Effector memory CD8-positive, alpha-beta T cell (primary cell): ENCODE measurements at regions not wholly inside any gene's neighbourhood (a gene's known extent, or its start where the extent isn't known, plus 50 kb on each side); places are given as distances from the start of the nearest gene placed in this dataset.
A peak's percentile ranks its signal among the peaks of the same experiment; 100 is the strongest.

Source experiments
- ATAC-seq: fragments of 150-1000 bp; cut with Tn5 transposase; replicated peaks from 2 replicates; pipeline ENCODE4 v1.10.0; 2021; ENCODE audit warnings: mild to moderate bottlenecking, moderate library complexity
- DNase-seq, 3 experiments: peaks; one replicate each; pipeline ENCODE4 v3.0.0; 2021
- H3K27ac Mint-ChIP-seq, 2 donors: one replicate each; pipeline ENCODE4 v1.8.0; 2022; ENCODE audit warnings: mild to moderate bottlenecking in 2 of 2, mixed read lengths in 2 of 2, moderate library complexity in 2 of 2
- H3K27me3 Mint-ChIP-seq, 2 donors: one replicate each; pipeline ENCODE4 v1.8.0; 2022; ENCODE audit warnings: mixed read lengths in 2 of 2
- H3K36me3 Mint-ChIP-seq: one replicate; pipeline ENCODE4 v1.8.0; 2022; ENCODE audit warnings: mild to moderate bottlenecking, moderate library complexity, mixed read lengths; ENCODE audit not compliant: insufficient read depth
- H3K4me1 Mint-ChIP-seq, 2 donors: one replicate each; pipeline ENCODE4 v1.8.0; 2022; ENCODE audit warnings: low read depth in 2 of 2, mixed read lengths in 2 of 2
- H3K4me3 Mint-ChIP-seq, 2 donors: one replicate each; pipeline ENCODE4 v1.8.0; 2022; ENCODE audit warnings: mild to moderate bottlenecking in 2 of 2, mixed read lengths in 2 of 2, moderate library complexity in 2 of 2
- H3K9me3 Mint-ChIP-seq, 2 donors: one replicate each; pipeline ENCODE4 v1.8.0; 2022; ENCODE audit warnings: mixed read lengths in 2 of 2

- no peak for DNase-seq
- Mint-ChIP-seq H3K27me3 (peaks cover 25 to 35% of the 10 kb centered on the region in 2 donors), H3K27ac (no peak overlapping the region), H3K4me3 (no peak overlapping the region), H3K4me1 (no peaks in the 10 kb centered on the region), H3K36me3 (no peaks in the 10 kb centered on the region), H3K9me3 (no peaks in the 10 kb centered on the region)
- ATAC-seq = no peak
Observed at GRCh38 chr1:230519246-230519645, 93.1 kb upstream of the PGBD5 start.

- no peak for ATAC-seq
Observed at GRCh38 chr1:230518511-230518910, 92.4 kb upstream of the PGBD5 start.

DNA sequence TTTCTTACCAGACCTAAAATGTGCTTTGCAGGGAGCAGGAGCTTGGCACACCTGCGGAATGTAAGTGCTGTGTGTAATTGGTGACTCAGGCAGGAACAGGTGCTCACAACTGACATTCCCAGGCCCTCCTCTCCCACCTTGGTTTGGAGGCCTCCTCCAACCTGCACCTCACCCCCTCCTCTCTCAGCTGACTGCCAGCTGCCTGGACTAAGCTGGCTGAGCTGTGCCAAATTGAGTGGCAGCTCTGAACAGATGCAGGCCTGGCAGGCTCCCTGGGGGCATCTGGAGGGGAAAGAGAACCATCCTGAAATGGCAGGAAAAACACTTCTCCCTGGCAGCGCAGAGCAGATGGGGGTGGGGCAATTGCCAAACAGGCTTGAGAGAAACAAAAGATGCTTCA is 91.7 kb upstream of the PGBD5 start:
- H3K4me3 Mint-ChIP-seq = no peak overlapping the region
- H3K4me1 Mint-ChIP-seq = no peaks in the 10 kb centered on the region
- H3K9me3 Mint-ChIP-seq = no peaks in the 10 kb centered on the region
- DNase-seq = no peak
- ATAC-seq = no peak
- no peak overlapping the region for H3K27ac Mint-ChIP-seq
- H3K36me3 Mint-ChIP-seq = no peaks in the 10 kb centered on the region
- peaks cover 25 to 38% of the 10 kb centered on the region in 2 donors for H3K27me3 Mint-ChIP-seq

More at GRCh38 chr1:230518511-230518910, 92.4 kb upstream of the PGBD5 start:
- Mint-ChIP-seq H3K27ac (no peak overlapping the region), H3K36me3 (no peaks in the 10 kb centered on the region), H3K9me3 (no peaks in the 10 kb centered on the region), H3K4me1 (no peaks in the 10 kb centered on the region), H3K4me3 (no peak overlapping the region), H3K27me3 (peaks cover 24 to 37% of the 10 kb centered on the region in 2 donors)
- DNase-seq = no peak

DNA sequence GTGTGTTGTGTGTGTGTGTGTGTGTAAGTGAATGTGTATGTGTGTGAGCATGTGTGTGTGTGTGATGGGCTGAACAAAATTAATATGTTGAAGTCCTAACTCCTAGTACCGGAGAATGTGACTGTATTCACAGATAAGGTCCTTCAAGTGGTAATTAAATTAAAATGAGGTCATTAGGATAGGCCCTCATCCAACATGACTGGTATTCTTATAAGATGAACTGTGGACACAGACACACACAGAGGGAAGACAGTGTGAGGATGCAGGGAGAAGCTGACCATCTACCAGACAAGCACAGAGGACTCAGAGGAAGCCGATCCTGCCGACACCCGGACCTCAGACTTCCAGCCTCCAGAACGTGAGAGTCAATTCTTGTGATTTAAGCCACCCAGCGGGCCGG is 91.2 kb upstream of the PGBD5 start:
- Mint-ChIP-seq H3K4me3 (no peak overlapping the region), H3K27me3 (peaks cover 25 to 42% of the 10 kb centered on the region in 2 donors), H3K36me3 (no peaks in the 10 kb centered on the region), H3K27ac (no peak overlapping the region), H3K9me3 (no peaks in the 10 kb centered on the region), H3K4me1 (no peaks in the 10 kb centered on the region)
- DNase-seq = no peak
- no peak for ATAC-seq

- H3K9me3 Mint-ChIP-seq = no peaks in the 10 kb centered on the region
- peaks cover 25 to 42% of the 10 kb centered on the region in 2 donors for H3K27me3 Mint-ChIP-seq
- no peak overlapping the region for H3K4me3 Mint-ChIP-seq
- ATAC-seq (no peak), DNase-seq (no peak)
- H3K36me3 Mint-ChIP-seq = no peaks in the 10 kb centered on the region
- no peak overlapping the region for H3K27ac Mint-ChIP-seq
- H3K4me1 Mint-ChIP-seq = no peaks in the 10 kb centered on the region
Observed at GRCh38 chr1:230516889-230517288, 90.8 kb upstream of the PGBD5 start.

DNA sequence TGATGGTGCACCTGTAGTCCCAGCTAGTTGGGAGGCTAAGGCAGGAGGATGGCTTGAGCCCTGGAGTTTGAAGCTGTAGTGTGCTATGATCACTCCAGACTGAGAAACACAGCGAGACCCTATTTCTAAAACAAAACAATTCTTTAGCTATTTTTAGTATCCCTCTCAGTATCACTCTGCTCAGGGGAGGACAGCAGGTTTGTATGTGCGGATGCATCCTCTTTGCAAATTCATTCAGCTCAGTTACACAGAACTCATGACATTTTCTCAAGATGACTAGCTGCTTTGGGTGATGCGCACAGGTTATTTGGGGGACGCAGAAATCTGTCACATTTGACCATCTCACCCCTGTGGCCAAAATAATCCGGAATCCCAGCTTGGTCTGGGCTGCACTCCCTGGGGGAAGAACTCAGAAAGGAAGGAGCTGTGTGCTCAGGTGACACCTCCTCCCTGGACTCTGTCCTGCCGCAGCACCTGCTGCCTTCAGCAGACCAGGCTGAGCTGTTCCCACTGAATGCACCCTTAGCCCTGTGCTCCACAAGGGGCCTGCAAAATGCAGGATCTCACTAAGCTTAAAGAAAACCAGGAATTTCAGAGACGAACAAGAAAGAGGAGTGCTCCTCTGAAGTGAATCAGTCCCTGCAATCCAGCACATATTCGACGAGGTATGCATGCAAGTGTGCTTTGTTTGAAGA is 89.5 kb upstream of the PGBD5 start:
- no peak for ATAC-seq
- H3K36me3 Mint-ChIP-seq = no peaks in the 10 kb centered on the region
- H3K27me3 Mint-ChIP-seq = peaks cover 25 to 44% of the 10 kb centered on the region in 2 donors
- H3K4me1 Mint-ChIP-seq = no peaks in the 10 kb centered on the region
- no peaks in the 10 kb centered on the region for H3K9me3 Mint-ChIP-seq
- H3K4me3 Mint-ChIP-seq = no peak overlapping the region
- no peak overlapping the region for H3K27ac Mint-ChIP-seq
- no peak for DNase-seq

DNA sequence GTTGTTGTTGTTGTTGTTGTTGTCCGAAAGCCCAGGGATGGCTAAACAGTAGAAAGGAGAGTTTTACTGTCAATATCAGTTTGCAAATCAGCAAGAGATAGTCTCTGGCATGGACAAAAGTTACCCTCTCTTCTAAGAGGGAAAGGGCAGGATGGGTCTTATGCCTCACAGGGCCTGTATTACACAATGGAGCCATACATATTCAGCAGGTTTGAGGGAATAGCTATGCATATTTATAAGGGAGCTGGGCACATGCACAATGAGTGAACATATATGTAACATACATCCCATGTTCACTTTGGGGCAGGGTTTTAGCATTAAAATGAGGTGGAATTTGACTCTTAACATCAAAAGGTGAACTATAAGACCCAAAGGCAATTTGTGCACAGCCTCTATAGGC is 84.4 kb upstream of the PGBD5 start:
- Mint-ChIP-seq H3K27me3 (peaks cover 39 to 70% of the 10 kb centered on the region in 2 donors), H3K27ac (no peak overlapping the region), H3K4me1 (peaks cover 4% of the 10 kb centered on the region in 2 donors), H3K4me3 (no peak overlapping the region), H3K36me3 (no peaks in the 10 kb centered on the region), H3K9me3 (peaks cover 0 to 2% of the 10 kb centered on the region in 2 donors)
- DNase-seq = no peak
- ATAC-seq = no peak

GRCh38 chr1:230509281-230509977 is 83.3 kb upstream of the PGBD5 start:
- no peak overlapping the region for H3K27ac Mint-ChIP-seq
- no peaks in the 10 kb centered on the region for H3K36me3 Mint-ChIP-seq
- H3K9me3 Mint-ChIP-seq = peaks cover 0 to 2% of the 10 kb centered on the region in 2 donors
- H3K27me3 Mint-ChIP-seq = peaks cover 43 to 72% of the 10 kb centered on the region in 2 donors
- no peak for DNase-seq
- no peak overlapping the region for H3K4me3 Mint-ChIP-seq
- peak; percentile 12 for ATAC-seq
- H3K4me1 Mint-ChIP-seq = peaks cover 4% of the 10 kb centered on the region in 2 donors

GRCh38 chr1:230507666-230508402 is 81.7 kb upstream of the PGBD5 start:
- Mint-ChIP-seq H3K27ac (no peak overlapping the region), H3K9me3 (peaks cover 0 to 2% of the 10 kb centered on the region in 2 donors), H3K36me3 (no peaks in the 10 kb centered on the region), H3K4me3 (no peak overlapping the region), H3K27me3 (peaks cover 34 to 58% of the 10 kb centered on the region in 2 donors), H3K4me1 (peaks cover 4% of the 10 kb centered on the region in 2 donors)
- ATAC-seq (no peak), DNase-seq (no peak)

GRCh38 chr1:230507236-230507635 is 81.1 kb upstream of the PGBD5 start:
- Mint-ChIP-seq H3K4me3 (no peak overlapping the region), H3K9me3 (peaks cover 0 to 2% of the 10 kb centered on the region in 2 donors), H3K27me3 (peaks cover 31 to 54% of the 10 kb centered on the region in 2 donors), H3K36me3 (no peaks in the 10 kb centered on the region), H3K27ac (no peak overlapping the region), H3K4me1 (peaks cover 4% of the 10 kb centered on the region in 2 donors)
- DNase-seq (no peak), ATAC-seq (no peak)

- no peak overlapping the region for H3K27ac Mint-ChIP-seq
- H3K4me3 Mint-ChIP-seq = no peak overlapping the region
- no peaks in the 10 kb centered on the region for H3K36me3 Mint-ChIP-seq
- H3K4me1 Mint-ChIP-seq = peaks cover 4% of the 10 kb centered on the region in 2 donors
- peaks cover 0 to 2% of the 10 kb centered on the region in 2 donors for H3K9me3 Mint-ChIP-seq
- H3K27me3 Mint-ChIP-seq = peaks cover 31 to 54% of the 10 kb centered on the region in 2 donors
- ATAC-seq = no peak
- no peak for DNase-seq
Observed at GRCh38 chr1:230506451-230506850, 80.3 kb upstream of the PGBD5 start.

DNA sequence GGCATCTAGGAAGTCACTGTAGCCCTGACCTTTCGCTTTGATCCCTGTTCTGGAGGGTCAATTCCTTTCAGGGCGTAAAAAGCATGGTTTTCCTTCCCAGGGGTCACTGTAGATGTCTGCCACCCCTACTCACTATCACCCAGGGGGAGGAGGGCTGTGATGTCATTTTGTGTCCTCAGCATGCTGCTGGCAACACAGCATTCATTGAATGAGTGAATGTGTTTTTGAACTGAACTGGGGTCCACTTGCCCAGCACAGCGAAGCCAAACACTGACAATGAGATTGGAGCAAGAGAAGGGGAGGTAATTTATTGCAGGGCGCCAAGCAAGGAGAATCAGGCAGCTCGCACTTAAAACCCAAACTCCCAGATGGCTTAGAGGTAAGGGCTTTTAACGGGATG is 78.2 kb upstream of the PGBD5 start:
- peaks cover 0 to 1% of the 10 kb centered on the region in 2 donors for H3K9me3 Mint-ChIP-seq
- H3K36me3 Mint-ChIP-seq = no peaks in the 10 kb centered on the region
- H3K4me3 Mint-ChIP-seq = no peak overlapping the region
- peaks cover 4% of the 10 kb centered on the region in 2 donors for H3K4me1 Mint-ChIP-seq
- peaks cover 33 to 41% of the 10 kb centered on the region in 2 donors for H3K27me3 Mint-ChIP-seq
- no peak overlapping the region for H3K27ac Mint-ChIP-seq
- DNase-seq = no peak
- ATAC-seq = no peak

DNA sequence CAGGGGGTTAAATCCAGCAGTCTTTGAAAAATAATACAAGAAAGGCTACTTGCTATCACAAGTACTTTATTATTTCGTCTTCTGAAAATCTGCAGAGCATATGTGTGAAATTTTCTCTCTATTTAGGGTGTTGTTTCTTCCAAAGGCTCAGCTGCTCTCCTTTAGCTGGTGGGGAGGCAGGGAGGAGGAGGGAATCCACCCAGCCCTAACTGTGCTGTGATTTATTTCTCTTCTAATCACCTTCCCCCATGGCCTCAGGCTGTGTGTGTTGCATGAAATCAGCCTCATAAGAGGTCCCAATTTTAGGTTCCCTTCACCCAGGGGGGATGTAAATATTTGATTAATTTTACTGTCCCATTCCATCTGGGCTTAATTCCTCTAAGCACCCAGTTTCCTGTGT is 77.6 kb upstream of the PGBD5 start:
- no peaks in the 10 kb centered on the region for H3K36me3 Mint-ChIP-seq
- no peak overlapping the region for H3K4me3 Mint-ChIP-seq
- H3K9me3 Mint-ChIP-seq = no peaks in the 10 kb centered on the region
- no peak overlapping the region for H3K27ac Mint-ChIP-seq
- ATAC-seq (no peak), DNase-seq (no peak)
- H3K27me3 Mint-ChIP-seq = peaks cover 33 to 41% of the 10 kb centered on the region in 2 donors
- peaks cover 4% of the 10 kb centered on the region in 2 donors for H3K4me1 Mint-ChIP-seq
